Hepatocyte (in vitro differentiated cells): ENCODE measurements at regions not wholly inside any gene's neighbourhood (a gene's known extent, or its start where the extent isn't known, plus 50 kb on each side); places are given as distances from the start of the nearest gene placed in this dataset.

Experiments used
- CTCF ChIP-seq: fragments of 200-600 bp; sonication (generic); IDR thresholded peaks from 2 replicates; pipeline ENCODE4 v1.5.1; 2016; ENCODE audit warnings: antibody characterized with exemption, mild to moderate bottlenecking; ENCODE audit not compliant: poor library complexity
- EZH2 ChIP-seq: fragments of 200-600 bp; sonication (generic); IDR thresholded peaks from 2 replicates; pipeline ENCODE4 v1.6.1; 2016; ENCODE audit warnings: antibody characterized with exemption, mild to moderate bottlenecking, borderline replicate concordance

DNA sequence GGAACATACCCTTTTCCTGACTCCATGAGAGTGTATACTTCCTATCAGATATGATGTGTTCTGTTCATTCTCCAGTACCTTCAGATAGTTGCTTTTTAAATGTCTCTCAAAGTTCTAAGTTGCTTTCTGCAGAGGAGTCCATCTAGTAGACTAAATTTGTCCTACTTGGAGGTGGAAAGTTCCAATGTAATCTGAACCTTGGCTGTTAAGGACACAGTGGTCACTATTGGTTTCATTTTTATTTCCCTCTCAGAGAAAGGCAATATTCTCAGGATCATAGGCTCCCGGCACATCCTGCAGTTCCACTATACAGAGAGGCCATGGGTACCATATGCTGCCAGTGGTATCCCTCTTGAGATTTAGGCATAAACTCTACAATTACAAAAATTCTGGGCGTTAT, 634.6 kb downstream of the LRRC70 start:
- TF ChIP-seq CTCF (no peak), EZH2 (no peak)
